ENCODE measurements at regions not wholly inside any gene's neighbourhood (a gene's known extent, or its start where the extent isn't known, plus 50 kb on each side); places are given as distances from the start of the nearest gene placed in this dataset.

DNA sequence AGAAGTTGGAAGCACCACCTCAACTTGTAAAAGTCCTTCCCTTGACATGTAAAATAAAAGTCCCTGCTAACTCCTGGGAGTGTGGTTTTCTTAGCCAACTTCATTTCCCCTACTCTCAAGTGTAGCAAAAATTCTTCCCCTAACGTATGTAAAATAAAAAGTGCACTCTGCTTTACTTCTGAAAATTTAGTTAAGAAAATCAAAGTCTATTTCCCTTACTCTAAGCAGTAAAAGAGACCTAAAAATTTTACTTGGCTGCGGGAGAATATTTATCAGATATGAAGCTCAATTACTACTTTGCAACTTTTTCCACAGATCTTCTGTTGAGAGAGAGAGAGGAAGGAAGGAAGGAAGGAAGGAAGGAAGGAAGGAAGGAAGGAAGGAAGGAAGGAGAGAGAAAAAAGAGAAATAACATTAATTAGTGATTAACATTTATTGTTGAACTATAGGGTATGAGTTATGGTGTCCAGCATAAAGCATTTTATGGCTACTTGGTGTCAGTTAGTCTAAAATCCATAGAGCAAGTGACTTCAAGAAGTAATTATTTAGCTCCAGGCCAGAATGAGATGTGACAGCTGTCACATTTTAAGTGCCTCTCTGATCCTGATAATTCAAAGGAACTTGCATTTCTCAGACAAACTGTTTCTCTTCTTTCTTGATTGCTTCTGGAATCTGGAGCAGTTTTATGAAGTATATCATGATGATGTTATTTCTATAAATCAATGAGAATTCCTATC, 210.3 kb downstream of the TMX3 start:
- Mint-ChIP-seq H3K27me3 (ENCODE audit: insufficient read depth, low read depth) (peaks cover 4% of the 10 kb centered on the region), H3K4me3 (no peak overlapping the region), H3K27ac (no peak overlapping the region), H3K4me1 (no peaks in the 10 kb centered on the region), H3K36me3 (no peaks in the 10 kb centered on the region), H3K9me3 (no peaks in the 10 kb centered on the region)
- Histone ChIP-seq H3K4me3 (no peak overlapping the region), H3K9me3 (ENCODE audit: low read depth) (no peaks in the 10 kb centered on the region), H3K27ac (no peak overlapping the region), H3K4me1 (no peaks in the 10 kb centered on the region), H3K4me2 (no peak overlapping the region), H3K27me3 (no peaks in the 10 kb centered on the region), H2AFZ (replicated peaks) (no peak overlapping the region), H3F3A (ENCODE audit: low read depth) (no peaks in the 10 kb centered on the region), H4K20me1 (ENCODE audit: low read depth) (no peaks in the 10 kb centered on the region), H3K36me3 (no peaks in the 10 kb centered on the region), H3K9ac (no peak overlapping the region), H3K79me2 (ENCODE audit: low read depth) (no peaks in the 10 kb centered on the region)
- no peak for DNase-seq (ENCODE audit: low spot score)
- TF ChIP-seq EZH2 (IDR thresholded peaks at IDR 0.05) (no peak), EZH2phosphoT487 (IDR thresholded peaks at IDR 0.05) (no peak)
- TF ChIP-seq, protein P1, sequence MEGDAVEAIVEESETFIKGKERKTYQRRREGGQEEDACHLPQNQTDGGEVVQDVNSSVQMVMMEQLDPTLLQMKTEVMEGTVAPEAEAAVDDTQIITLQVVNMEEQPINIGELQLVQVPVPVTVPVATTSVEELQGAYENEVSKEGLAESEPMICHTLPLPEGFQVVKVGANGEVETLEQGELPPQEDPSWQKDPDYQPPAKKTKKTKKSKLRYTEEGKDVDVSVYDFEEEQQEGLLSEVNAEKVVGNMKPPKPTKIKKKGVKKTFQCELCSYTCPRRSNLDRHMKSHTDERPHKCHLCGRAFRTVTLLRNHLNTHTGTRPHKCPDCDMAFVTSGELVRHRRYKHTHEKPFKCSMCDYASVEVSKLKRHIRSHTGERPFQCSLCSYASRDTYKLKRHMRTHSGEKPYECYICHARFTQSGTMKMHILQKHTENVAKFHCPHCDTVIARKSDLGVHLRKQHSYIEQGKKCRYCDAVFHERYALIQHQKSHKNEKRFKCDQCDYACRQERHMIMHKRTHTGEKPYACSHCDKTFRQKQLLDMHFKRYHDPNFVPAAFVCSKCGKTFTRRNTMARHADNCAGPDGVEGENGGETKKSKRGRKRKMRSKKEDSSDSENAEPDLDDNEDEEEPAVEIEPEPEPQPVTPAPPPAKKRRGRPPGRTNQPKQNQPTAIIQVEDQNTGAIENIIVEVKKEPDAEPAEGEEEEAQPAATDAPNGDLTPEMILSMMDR (IDR thresholded peaks at IDR 0.05): no peak

DNA sequence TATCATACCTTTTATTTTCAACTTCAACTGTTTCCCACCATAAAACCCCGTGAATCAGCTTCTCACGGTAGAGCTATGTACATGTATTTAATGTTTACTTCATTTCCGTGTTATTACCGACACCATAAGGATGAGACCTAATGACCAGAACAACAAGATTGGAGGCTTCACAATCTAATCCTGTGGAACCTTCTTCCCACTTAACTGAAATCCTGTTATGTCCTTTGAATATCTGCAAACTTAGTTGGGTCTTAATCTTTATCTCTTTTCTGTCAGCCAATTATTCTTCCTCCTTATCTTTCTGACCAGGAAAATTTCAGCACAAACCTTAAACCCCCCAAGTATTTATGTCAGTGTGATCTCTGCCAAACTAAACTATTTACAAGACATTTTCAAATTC, 214.4 kb downstream of the TMX3 start:
- no peak overlapping the region for H3K27ac ChIP-seq
- Mint-ChIP-seq H3K36me3 (no peaks in the 10 kb centered on the region), H3K27ac (no peak overlapping the region), H3K4me3 (no peak overlapping the region), H3K4me1 (no peaks in the 10 kb centered on the region), H3K9me3 (no peaks in the 10 kb centered on the region), H3K27me3 (ENCODE audit: insufficient read depth, low read depth) (peaks cover 4% of the 10 kb centered on the region)
- H3K36me3 ChIP-seq: no peaks in the 10 kb centered on the region
- no peak overlapping the region for H3K9ac ChIP-seq
- no peaks in the 10 kb centered on the region for H4K20me1 ChIP-seq (ENCODE audit: low read depth)
- no peaks in the 10 kb centered on the region for H3K27me3 ChIP-seq
- no peaks in the 10 kb centered on the region for H3K9me3 ChIP-seq (ENCODE audit: low read depth)
- no peaks in the 10 kb centered on the region for H3K79me2 ChIP-seq (ENCODE audit: low read depth)
- DNase-seq (ENCODE audit: low spot score): no peak
- H3K4me3 ChIP-seq: no peak overlapping the region
- no peaks in the 10 kb centered on the region for H3K4me1 ChIP-seq
- no peak for TF ChIP-seq EZH2 (IDR thresholded peaks at IDR 0.05)
- no peak for TF ChIP-seq EZH2phosphoT487 (IDR thresholded peaks at IDR 0.05)
- TF ChIP-seq, protein P1 (IDR thresholded peaks at IDR 0.05): no peak
- H3F3A ChIP-seq (ENCODE audit: low read depth): no peaks in the 10 kb centered on the region
- no peak overlapping the region for H2AFZ ChIP-seq (replicated peaks)
- no peak overlapping the region for H3K4me2 ChIP-seq

DNA sequence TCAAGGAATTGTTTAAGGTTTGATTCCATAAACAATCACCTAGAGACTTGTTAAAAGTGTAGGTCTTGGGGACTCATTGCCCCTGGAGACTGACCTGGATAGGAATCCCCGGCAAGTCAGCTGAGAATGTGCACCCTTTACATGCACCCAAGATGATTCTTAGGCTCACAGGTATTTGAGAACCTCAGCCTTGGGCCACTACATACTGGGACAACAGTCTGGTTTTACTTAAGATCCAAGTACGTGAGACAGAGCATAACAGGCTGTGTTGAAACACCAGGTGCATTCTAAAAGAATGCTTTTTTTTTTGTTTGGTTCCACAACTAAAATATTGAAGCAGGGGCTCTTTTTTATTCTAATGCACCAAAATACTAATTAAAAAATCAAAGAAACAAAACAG, 215.8 kb downstream of the TMX3 start:
- Histone ChIP-seq H3K27me3 (no peaks in the 10 kb centered on the region), H3K4me2 (no peak overlapping the region), H3K79me2 (ENCODE audit: low read depth) (no peaks in the 10 kb centered on the region), H3K4me1 (no peaks in the 10 kb centered on the region), H3K9me3 (ENCODE audit: low read depth) (no peaks in the 10 kb centered on the region), H3F3A (ENCODE audit: low read depth) (no peaks in the 10 kb centered on the region), H2AFZ (replicated peaks) (no peak overlapping the region), H3K4me3 (no peak overlapping the region), H3K36me3 (no peaks in the 10 kb centered on the region), H3K27ac (no peak overlapping the region), H3K9ac (no peak overlapping the region), H4K20me1 (ENCODE audit: low read depth) (no peaks in the 10 kb centered on the region)
- DNase-seq (ENCODE audit: low spot score): no peak
- Mint-ChIP-seq H3K27me3 (ENCODE audit: insufficient read depth, low read depth) (peaks cover 4% of the 10 kb centered on the region), H3K4me1 (no peaks in the 10 kb centered on the region), H3K36me3 (no peaks in the 10 kb centered on the region), H3K27ac (no peak overlapping the region), H3K9me3 (no peaks in the 10 kb centered on the region), H3K4me3 (no peak overlapping the region)
- TF ChIP-seq, protein P1 (IDR thresholded peaks at IDR 0.05): no peak
- TF ChIP-seq EZH2phosphoT487 (IDR thresholded peaks at IDR 0.05): no peak
- no peak for TF ChIP-seq EZH2 (IDR thresholded peaks at IDR 0.05)
